ENCODE measurements at regions not wholly inside any gene's neighbourhood (a gene's known extent, or its start where the extent isn't known, plus 50 kb on each side); places are given as distances from the start of the nearest gene placed in this dataset.

- intact Hi-C loops (cut with DNase I): no loop called here
- H3K4me1 ChIP-seq: no peaks in the 10 kb centered on the region
- DNase-seq: no peak
- H3K27me3 ChIP-seq: peaks cover 0 to 9% (median 0%) of the 10 kb centered on the region in 9 donors
- no peak for ATAC-seq
- H3K9me3 ChIP-seq: no peaks in the 10 kb centered on the region
- no peaks in the 10 kb centered on the region for H3K36me3 ChIP-seq
- no peak overlapping the region for H3K4me3 ChIP-seq
- H3K27ac ChIP-seq: no peak overlapping the region
- WGBS, 4 donors: 79 to 89% (median 81%) methylated on average over 11 of the region's 11 CpGs
- TF ChIP-seq POLR2A (IDR thresholded peaks at IDR 0.05) (no peak), CTCF (IDR thresholded peaks at IDR 0.05) (no peak)
These were observed 527.5 kb downstream of the GALR1 start for GRCh38 chr18:77777163-77777562.

- intact Hi-C loops (cut with DNase I): no loop called here
- Histone ChIP-seq H3K9me3 (no peaks in the 10 kb centered on the region), H3K4me1 (no peaks in the 10 kb centered on the region), H3K4me3 (no peak overlapping the region), H3K27me3 (peaks cover 0 to 9% (median 0%) of the 10 kb centered on the region in 9 donors), H3K27ac (no peak overlapping the region), H3K36me3 (no peaks in the 10 kb centered on the region)
- no peak for ATAC-seq
- DNase-seq: no peak
- TF ChIP-seq CTCF (IDR thresholded peaks at IDR 0.05): no peak
- no peak for TF ChIP-seq POLR2A (IDR thresholded peaks at IDR 0.05)
- 88 to 92% (median 91%) methylated on average over 18 of the region's 18 CpGs for WGBS, 4 donors
These were observed 535.2 kb downstream of the GALR1 start for GRCh38 chr18:77784759-77785379.

GRCh38 chr18:77785415-77785975 lies 535.8 kb downstream of the GALR1 start:
- Histone ChIP-seq H3K4me1 (no peaks in the 10 kb centered on the region), H3K4me3 (no peak overlapping the region), H3K27me3 (peaks cover 0 to 9% (median 0%) of the 10 kb centered on the region in 9 donors), H3K27ac (no peak overlapping the region), H3K36me3 (no peaks in the 10 kb centered on the region), H3K9me3 (no peaks in the 10 kb centered on the region)
- 71 to 77% (median 75%) methylated on average over 7 of the region's 7 CpGs for WGBS, 4 donors
- no peak for DNase-seq
- ATAC-seq: no peak
- TF ChIP-seq POLR2A (IDR thresholded peaks at IDR 0.05): no peak
- no peak for TF ChIP-seq CTCF (IDR thresholded peaks at IDR 0.05)
- intact Hi-C loops (cut with DNase I): no loop called here

- intact Hi-C loops (cut with DNase I): no loop called here
- TF ChIP-seq POLR2A (IDR thresholded peaks at IDR 0.05): no peak
- TF ChIP-seq CTCF (IDR thresholded peaks at IDR 0.05): no peak
These were observed 553.4 kb downstream of the GALR1 start for GRCh38 chr18:77803024-77803423.

More at GRCh38 chr18:77803024-77803423, 553.4 kb downstream of the GALR1 start:
- no peak overlapping the region for H3K4me3 ChIP-seq
- no peaks in the 10 kb centered on the region for H3K27me3 ChIP-seq
- no peaks in the 10 kb centered on the region for H3K36me3 ChIP-seq
- no peak for DNase-seq
- no peak overlapping the region for H3K27ac ChIP-seq
- ATAC-seq: no peak
- WGBS, 4 donors: 73 to 78% (median 76%) methylated on average over 3 of the region's 3 CpGs
- H3K9me3 ChIP-seq: peaks cover 0 to 14% (median 0%) of the 10 kb centered on the region in 12 donors
- H3K4me1 ChIP-seq: no peaks in the 10 kb centered on the region

Data from heart left ventricle (tissue), 16 donors.